Activated effector memory CD4-positive, alpha-beta T cell treated with anti-CD3 and anti-CD28 coated beads, Interleukin-2, amount 50 U/mL, for 16 hours (primary cell): ENCODE measurements at regions not wholly inside any gene's neighbourhood (a gene's known extent, or its start where the extent isn't known, plus 50 kb on each side); places are given as distances from the start of the nearest gene placed in this dataset.

Experiments
- DNase-seq: peaks from one replicate; pipeline ENCODE4 v3.0.0-alpha.2; 2020

- DNase-seq = no peak
Observed at GRCh38 chr10:43802988-43803696, 154.5 kb upstream of the ZNF32 start.

- DNase-seq = no peak
Observed at GRCh38 chr10:43801626-43802025, 152.9 kb upstream of the ZNF32 start.

- DNase-seq = no peak
Observed at GRCh38 chr10:43801140-43801539, 152.5 kb upstream of the ZNF32 start.

- no peak for DNase-seq
Observed at GRCh38 chr10:43796781-43797180, 148.1 kb upstream of the ZNF32 start.

GRCh38 chr10:43795639-43796038 is 147.0 kb upstream of the ZNF32 start:
- DNase-seq = no peak

GRCh38 chr10:43795093-43795492 is 146.4 kb upstream of the ZNF32 start:
- no peak for DNase-seq

- no peak for DNase-seq
Observed at GRCh38 chr10:43794181-43794815, 145.6 kb upstream of the ZNF32 start.

- no peak for DNase-seq
Observed at GRCh38 chr10:43793704-43794103, 145.0 kb upstream of the ZNF32 start.

GRCh38 chr10:43790147-43790546 is 141.5 kb upstream of the ZNF32 start:
- no peak for DNase-seq

GRCh38 chr10:43785252-43785651 is 136.6 kb upstream of the ZNF32 start:
- no peak for DNase-seq

- no peak for DNase-seq
Observed at GRCh38 chr10:43782814-43783213, 134.1 kb upstream of the ZNF32 start.

- DNase-seq = peak; percentile 71
Observed at GRCh38 chr10:43781480-43782361, 133.0 kb upstream of the ZNF32 start.

GRCh38 chr10:43778571-43778970 is 129.9 kb upstream of the ZNF32 start:
- DNase-seq = no peak

GRCh38 chr10:43775384-43775783 is 126.7 kb upstream of the ZNF32 start:
- no peak for DNase-seq

GRCh38 chr10:43774234-43774769 is 125.6 kb upstream of the ZNF32 start:
- DNase-seq = no peak

GRCh38 chr10:43773736-43774135 is 125.1 kb upstream of the ZNF32 start:
- no peak for DNase-seq

- no peak for DNase-seq
Observed at GRCh38 chr10:43772171-43772570, 123.5 kb upstream of the ZNF32 start.

GRCh38 chr10:43771675-43772074 is 123.0 kb upstream of the ZNF32 start:
- no peak for DNase-seq

GRCh38 chr10:43765516-43765915 is 116.8 kb upstream of the ZNF32 start:
- DNase-seq = no peak

GRCh38 chr10:43763846-43764245 is 115.2 kb upstream of the ZNF32 start:
- no peak for DNase-seq

GRCh38 chr10:43760514-43760913 is 111.8 kb upstream of the ZNF32 start:
- DNase-seq = no peak

GRCh38 chr10:43759216-43759615 is 110.5 kb upstream of the ZNF32 start:
- no peak for DNase-seq

GRCh38 chr10:43756341-43756740 is 107.7 kb upstream of the ZNF32 start:
- no peak for DNase-seq
